Ectodermal cell (in vitro differentiated cells): ENCODE measurements at regions not wholly inside any gene's neighbourhood (a gene's known extent, or its start where the extent isn't known, plus 50 kb on each side); places are given as distances from the start of the nearest gene placed in this dataset.

Experiments
- H3K27ac ChIP-seq: 2 replicates; pipeline ENCODE4 v1.7.0; 2013; ENCODE audit warnings: mild to moderate bottlenecking, low read depth, low read length; ENCODE audit not compliant: insufficient read depth, poor library complexity, severe bottlenecking
- H3K27me3 ChIP-seq: 2 replicates; pipeline ENCODE4 v1.7.0; 2013; ENCODE audit warnings: mild to moderate bottlenecking, low read length; ENCODE audit not compliant: insufficient read depth, control insufficient read depth, poor library complexity, severe bottlenecking
- H3K36me3 ChIP-seq: one replicate; pipeline ENCODE4 v1.7.0; 2013; ENCODE audit warnings: low read length; ENCODE audit not compliant: control insufficient read depth, insufficient read depth
- H3K4me1 ChIP-seq: one replicate; pipeline ENCODE4 v1.7.0; 2013; ENCODE audit warnings: low read length; ENCODE audit not compliant: control insufficient read depth, insufficient read depth
- H3K4me3 ChIP-seq: 2 replicates; pipeline ENCODE4 v1.7.0; 2013; ENCODE audit warnings: low read depth, low read length, control low read depth; ENCODE audit not compliant: insufficient read depth
- H3K9me3 ChIP-seq: 2 replicates; pipeline ENCODE4 v1.7.0; 2013; ENCODE audit warnings: mild to moderate bottlenecking, low read length, moderate library complexity; ENCODE audit not compliant: control insufficient read depth
- WGBS, 2 experiments: methylation state at CpG; one replicate each; pipeline ENCODE4 v1.1.7; 2013; ENCODE audit warnings: missing lambda C conversion rate in 2 of 2; 5-methylcytosine and 5-hydroxymethylcytosine counted together

GRCh38 chr18:56270671-56271250 is 367.6 kb downstream of the TXNL1 start:
- H3K27ac ChIP-seq, result no peak overlapping the region
- H3K4me1 ChIP-seq, result no peaks in the 10 kb centered on the region
- no CpG with 5 or more reads among the region's 1 CpG for WGBS, 2 experiments
- no peak overlapping the region for H3K4me3 ChIP-seq
- H3K36me3 ChIP-seq, result no peaks in the 10 kb centered on the region
- H3K9me3 ChIP-seq, result no peaks in the 10 kb centered on the region
- H3K27me3 ChIP-seq, result no peaks in the 10 kb centered on the region

GRCh38 chr18:56269958-56270357 is 368.4 kb downstream of the TXNL1 start:
- no peaks in the 10 kb centered on the region for H3K4me1 ChIP-seq
- H3K36me3 ChIP-seq, result no peaks in the 10 kb centered on the region
- no peaks in the 10 kb centered on the region for H3K27me3 ChIP-seq
- 86 to 91% methylated on average over 1 of the region's 1 CpG for WGBS, 2 experiments
- H3K9me3 ChIP-seq, result no peaks in the 10 kb centered on the region
- no peak overlapping the region for H3K27ac ChIP-seq
- H3K4me3 ChIP-seq, result no peak overlapping the region

- WGBS, 2 experiments, result 89 to 91% methylated on average over 1 of the region's 1 CpG
Observed at GRCh38 chr18:56268952-56269351, 369.4 kb downstream of the TXNL1 start.

GRCh38 chr18:56267334-56267733 is 371.1 kb downstream of the TXNL1 start:
- H3K4me1 ChIP-seq, result no peaks in the 10 kb centered on the region
- 86 to 90% methylated on average over 7 of the region's 7 CpGs for WGBS, 2 experiments
- no peaks in the 10 kb centered on the region for H3K9me3 ChIP-seq

More at GRCh38 chr18:56268952-56269351, 369.4 kb downstream of the TXNL1 start:
- H3K4me3 ChIP-seq, result no peak overlapping the region
- no peaks in the 10 kb centered on the region for H3K27me3 ChIP-seq
- no peaks in the 10 kb centered on the region for H3K36me3 ChIP-seq
- no peaks in the 10 kb centered on the region for H3K4me1 ChIP-seq
- H3K9me3 ChIP-seq, result no peaks in the 10 kb centered on the region
- H3K27ac ChIP-seq, result no peak overlapping the region

DNA sequence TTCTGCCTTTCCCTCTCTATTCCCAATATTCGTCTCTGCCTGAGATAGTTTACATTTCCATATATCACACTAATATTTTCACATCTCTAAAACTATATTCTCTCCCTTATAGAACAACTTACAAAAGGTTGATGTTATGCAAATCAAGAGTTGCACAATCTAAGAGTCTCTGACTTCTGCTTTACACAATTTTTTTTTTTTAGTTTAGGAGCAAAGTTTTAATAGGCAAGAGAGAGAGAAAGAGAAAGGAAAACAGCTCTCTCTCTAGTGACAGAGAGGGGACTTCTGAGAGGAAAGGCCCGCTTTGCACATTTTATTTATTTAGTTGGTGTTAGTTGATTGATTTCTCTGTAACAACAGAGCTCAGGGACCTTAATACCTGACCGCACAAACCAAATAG is 380.2 kb downstream of the TXNL1 start:
- 94 to 95% methylated on average over 2 to 3 of the region's 3 CpGs for WGBS, 2 experiments
- Histone ChIP-seq H3K27me3 (no peaks in the 10 kb centered on the region), H3K27ac (no peak overlapping the region), H3K9me3 (no peaks in the 10 kb centered on the region), H3K4me3 (no peak overlapping the region), H3K36me3 (no peaks in the 10 kb centered on the region), H3K4me1 (no peaks in the 10 kb centered on the region)

More at GRCh38 chr18:56267334-56267733, 371.1 kb downstream of the TXNL1 start:
- H3K4me3 ChIP-seq, result no peak overlapping the region
- H3K27me3 ChIP-seq, result no peaks in the 10 kb centered on the region
- no peak overlapping the region for H3K27ac ChIP-seq
- H3K36me3 ChIP-seq, result no peaks in the 10 kb centered on the region

- no peaks in the 10 kb centered on the region for H3K9me3 ChIP-seq
- no peak overlapping the region for H3K27ac ChIP-seq
- no peaks in the 10 kb centered on the region for H3K36me3 ChIP-seq
- H3K27me3 ChIP-seq, result no peaks in the 10 kb centered on the region
- 91 to 94% methylated on average over 4 of the region's 4 CpGs for WGBS, 2 experiments
- H3K4me1 ChIP-seq, result peaks cover 4% of the 10 kb centered on the region
- H3K4me3 ChIP-seq, result no peak overlapping the region
Observed at GRCh38 chr18:56257205-56257604, 381.2 kb downstream of the TXNL1 start.

DNA sequence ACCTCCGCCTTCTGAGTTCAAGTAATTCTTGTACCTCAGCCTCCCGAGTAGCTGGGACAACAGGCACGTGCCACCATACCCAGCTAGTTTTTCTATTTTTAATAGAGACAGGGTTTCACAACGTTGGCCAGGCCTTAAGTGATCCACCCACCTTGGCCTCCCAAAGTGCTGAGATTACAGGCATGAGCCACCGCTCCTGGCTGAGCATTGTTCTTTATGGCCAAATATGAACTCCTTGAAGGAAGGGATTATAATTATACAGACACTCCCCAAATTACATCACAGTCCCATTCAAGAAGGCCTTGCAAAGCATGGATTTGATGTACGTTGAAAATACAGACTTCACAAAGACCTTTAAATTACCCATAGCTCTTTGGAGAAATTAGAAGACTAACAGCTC is 381.7 kb downstream of the TXNL1 start:
- H3K4me1 ChIP-seq, result peaks cover 4% of the 10 kb centered on the region
- H3K4me3 ChIP-seq, result no peak overlapping the region
- no peaks in the 10 kb centered on the region for H3K36me3 ChIP-seq
- H3K9me3 ChIP-seq, result no peaks in the 10 kb centered on the region
- WGBS, 2 experiments, result 94 to 95% methylated on average over 6 of the region's 6 CpGs
- H3K27me3 ChIP-seq, result no peaks in the 10 kb centered on the region
- no peak overlapping the region for H3K27ac ChIP-seq

DNA sequence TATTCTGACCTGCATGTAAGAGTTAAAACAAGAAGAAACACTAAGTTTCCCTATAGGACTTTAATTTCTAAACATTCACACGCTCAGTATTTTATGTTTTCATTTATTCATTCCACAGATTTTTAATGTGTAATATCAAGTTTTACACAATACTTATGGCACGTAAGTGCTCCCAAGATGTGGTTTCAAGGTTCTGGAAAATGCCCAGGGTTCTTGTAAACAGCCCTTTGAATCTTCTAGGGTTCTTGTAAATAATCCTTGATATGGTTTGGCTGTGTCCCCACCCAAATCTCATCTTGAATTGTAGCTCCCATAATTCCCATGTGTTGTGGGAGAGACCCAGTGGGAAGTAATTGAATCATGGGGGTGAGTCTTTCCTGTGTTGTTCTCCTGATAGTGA is 383.0 kb downstream of the TXNL1 start:
- WGBS, 2 experiments, result 89 to 95% methylated on average over 1 to 2 of the region's 2 CpGs
- H3K9me3 ChIP-seq, result no peaks in the 10 kb centered on the region
- no peaks in the 10 kb centered on the region for H3K27me3 ChIP-seq
- peaks cover 4% of the 10 kb centered on the region for H3K4me1 ChIP-seq
- H3K27ac ChIP-seq, result no peak overlapping the region
- no peaks in the 10 kb centered on the region for H3K36me3 ChIP-seq
- H3K4me3 ChIP-seq, result no peak overlapping the region

GRCh38 chr18:56252456-56252855 is 385.9 kb downstream of the TXNL1 start:
- Histone ChIP-seq H3K4me3 (no peak overlapping the region), H3K27me3 (no peaks in the 10 kb centered on the region), H3K9me3 (no peaks in the 10 kb centered on the region), H3K36me3 (no peaks in the 10 kb centered on the region), H3K27ac (no peak overlapping the region), H3K4me1 (peaks cover 4% of the 10 kb centered on the region)
- 65 to 75% methylated on average over 1 of the region's 1 CpG for WGBS, 2 experiments

DNA sequence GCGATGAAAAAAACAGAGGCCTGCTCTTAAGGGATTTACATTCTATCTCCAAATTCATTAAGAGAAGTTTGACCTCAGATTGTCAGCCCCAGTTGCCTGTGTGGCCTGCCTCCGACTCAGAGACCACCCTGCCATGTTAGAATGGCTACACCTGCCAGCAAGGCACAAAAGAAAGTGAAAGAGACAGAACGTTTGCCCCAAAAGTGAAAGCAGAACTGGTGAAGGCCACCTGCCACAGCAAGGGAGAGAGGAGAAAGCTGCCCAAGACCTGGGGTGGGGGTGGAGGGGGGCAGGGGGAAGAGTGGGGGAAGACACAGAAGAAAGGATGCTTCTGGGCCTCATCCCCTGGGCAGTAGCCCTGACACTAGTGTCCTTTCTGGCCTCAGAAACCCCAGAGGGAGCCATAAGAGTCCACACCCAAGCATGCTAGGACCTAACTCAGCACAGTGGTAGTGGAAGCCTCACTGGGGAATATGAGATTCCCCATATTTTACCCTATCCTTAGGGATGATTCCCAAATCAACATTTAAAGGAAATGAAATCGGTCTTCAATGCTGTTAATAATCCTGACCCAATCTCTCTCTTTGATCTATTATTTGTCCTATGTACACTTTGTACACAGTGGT is 389.7 kb downstream of the TXNL1 start:
- Histone ChIP-seq H3K36me3 (no peaks in the 10 kb centered on the region), H3K4me1 (peaks cover 4% of the 10 kb centered on the region), H3K27me3 (no peaks in the 10 kb centered on the region), H3K27ac (no peak overlapping the region), H3K9me3 (peaks cover 2% of the 10 kb centered on the region), H3K4me3 (no peak overlapping the region)
- WGBS, 2 experiments, result 82 to 89% methylated on average over 4 of the region's 4 CpGs
